ENCODE measurements at regions not wholly inside any gene's neighbourhood (a gene's known extent, or its start where the extent isn't known, plus 50 kb on each side); places are given as distances from the start of the nearest gene placed in this dataset.

DNA sequence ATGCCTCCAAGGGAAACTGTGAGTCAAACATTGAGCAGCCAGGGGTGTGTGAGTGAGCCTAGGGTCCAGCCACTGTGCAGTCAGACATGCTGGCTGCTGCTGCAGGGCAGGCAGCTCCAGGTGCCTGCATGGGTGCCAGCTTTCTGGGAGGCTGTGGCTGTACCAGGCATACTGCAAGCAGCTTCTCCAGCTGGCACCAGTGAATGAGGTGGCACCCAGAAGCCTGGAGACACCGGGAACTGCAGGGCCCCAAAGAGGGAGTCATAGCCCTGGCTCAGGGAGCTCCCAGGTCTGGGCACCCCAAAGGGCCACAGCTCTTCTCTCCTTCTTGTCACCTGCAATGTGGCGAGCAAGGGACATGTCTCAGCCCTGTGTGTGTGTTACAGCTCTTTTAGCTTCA is 283.2 kb downstream of the RPRM start:
- Histone ChIP-seq H3K36me3 (ENCODE audit: low read length) (no peaks in the 10 kb centered on the region), H2AFZ (ENCODE audit: low read depth, low read length, severe bottlenecking) (no peak overlapping the region), H3K4me3 (ENCODE audit: insufficient read depth, low read length, poor library complexity, severe bottlenecking) (no peak overlapping the region), H4K20me1 (ENCODE audit: low read depth, low read length) (no peaks in the 10 kb centered on the region), H3F3A (ENCODE audit: insufficient read depth) (no peaks in the 10 kb centered on the region), H3K9me2 (replicated peaks; ENCODE audit: insufficient read depth, low read length) (no peaks in the 10 kb centered on the region), H3K79me2 (ENCODE audit: insufficient read depth, low read length) (no peaks in the 10 kb centered on the region), H3K27me3 (ENCODE audit: low read length) (no peaks in the 10 kb centered on the region), H3K4me2 (ENCODE audit: low read depth, low read length, poor library complexity, severe bottlenecking) (no peak overlapping the region), H3K27ac (ENCODE audit: low read depth, low read length) (no peak overlapping the region), H3K9ac (ENCODE audit: low read length) (no peak overlapping the region), H3K9me3 (ENCODE audit: insufficient read depth, low read length) (no peaks in the 10 kb centered on the region)
- TF ChIP-seq EZH2phosphoT487 (conservative IDR thresholded peaks at IDR 0.05; ENCODE audit: low read length) = no peak
- TF ChIP-seq, protein P1, sequence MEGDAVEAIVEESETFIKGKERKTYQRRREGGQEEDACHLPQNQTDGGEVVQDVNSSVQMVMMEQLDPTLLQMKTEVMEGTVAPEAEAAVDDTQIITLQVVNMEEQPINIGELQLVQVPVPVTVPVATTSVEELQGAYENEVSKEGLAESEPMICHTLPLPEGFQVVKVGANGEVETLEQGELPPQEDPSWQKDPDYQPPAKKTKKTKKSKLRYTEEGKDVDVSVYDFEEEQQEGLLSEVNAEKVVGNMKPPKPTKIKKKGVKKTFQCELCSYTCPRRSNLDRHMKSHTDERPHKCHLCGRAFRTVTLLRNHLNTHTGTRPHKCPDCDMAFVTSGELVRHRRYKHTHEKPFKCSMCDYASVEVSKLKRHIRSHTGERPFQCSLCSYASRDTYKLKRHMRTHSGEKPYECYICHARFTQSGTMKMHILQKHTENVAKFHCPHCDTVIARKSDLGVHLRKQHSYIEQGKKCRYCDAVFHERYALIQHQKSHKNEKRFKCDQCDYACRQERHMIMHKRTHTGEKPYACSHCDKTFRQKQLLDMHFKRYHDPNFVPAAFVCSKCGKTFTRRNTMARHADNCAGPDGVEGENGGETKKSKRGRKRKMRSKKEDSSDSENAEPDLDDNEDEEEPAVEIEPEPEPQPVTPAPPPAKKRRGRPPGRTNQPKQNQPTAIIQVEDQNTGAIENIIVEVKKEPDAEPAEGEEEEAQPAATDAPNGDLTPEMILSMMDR (IDR thresholded peaks at IDR 0.05; ENCODE audit: insufficient read depth, low read length, poor library complexity, severe bottlenecking) = no peak

GRCh38 chr2:153189091-153189888 is 289.3 kb downstream of the RPRM start:
- no peak overlapping the region for H3K27ac ChIP-seq (ENCODE audit: low read depth, low read length)
- no peaks in the 10 kb centered on the region for H4K20me1 ChIP-seq (ENCODE audit: low read depth, low read length)
- H3K4me3 ChIP-seq (ENCODE audit: insufficient read depth, low read length, poor library complexity, severe bottlenecking) = no peak overlapping the region
- no peak overlapping the region for H2AFZ ChIP-seq (ENCODE audit: low read depth, low read length, severe bottlenecking)
- H3F3A ChIP-seq (ENCODE audit: insufficient read depth) = no peaks in the 10 kb centered on the region
- no peaks in the 10 kb centered on the region for H3K9me3 ChIP-seq (ENCODE audit: insufficient read depth, low read length)
- TF ChIP-seq EZH2phosphoT487 (conservative IDR thresholded peaks at IDR 0.05; ENCODE audit: low read length) = no peak
- TF ChIP-seq, protein P1 (IDR thresholded peaks at IDR 0.05; ENCODE audit: insufficient read depth, low read length, poor library complexity, severe bottlenecking) = no peak
- H3K27me3 ChIP-seq (ENCODE audit: low read length) = no peaks in the 10 kb centered on the region
- no peak overlapping the region for H3K4me2 ChIP-seq (ENCODE audit: low read depth, low read length, poor library complexity, severe bottlenecking)
- no peaks in the 10 kb centered on the region for H3K36me3 ChIP-seq (ENCODE audit: low read length)
- no peak overlapping the region for H3K9ac ChIP-seq (ENCODE audit: low read length)
- no peaks in the 10 kb centered on the region for H3K9me2 ChIP-seq (replicated peaks; ENCODE audit: insufficient read depth, low read length)
- no peaks in the 10 kb centered on the region for H3K79me2 ChIP-seq (ENCODE audit: insufficient read depth, low read length)

DNA sequence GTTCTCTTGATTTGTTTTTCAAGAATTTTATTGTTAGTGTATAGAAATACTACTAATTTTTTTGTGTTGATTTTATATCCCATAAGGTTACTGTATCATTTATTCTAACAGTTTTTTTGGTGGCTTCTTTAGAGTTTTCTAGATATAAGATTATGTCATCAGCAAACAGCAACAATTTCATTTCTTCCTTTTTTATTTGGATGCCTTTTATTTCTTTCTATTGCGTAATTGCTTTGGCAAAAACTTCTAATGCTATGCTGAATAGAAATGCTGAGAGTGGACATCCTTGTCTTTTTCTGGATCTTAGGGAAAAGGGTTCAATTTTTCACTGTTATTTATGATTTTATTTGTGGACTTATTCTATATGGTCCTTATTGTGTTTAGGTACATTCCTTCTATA is 298.8 kb downstream of the RPRM start:
- no peak overlapping the region for H3K4me2 ChIP-seq (ENCODE audit: low read depth, low read length, poor library complexity, severe bottlenecking)
- no peaks in the 10 kb centered on the region for H3K9me2 ChIP-seq (replicated peaks; ENCODE audit: insufficient read depth, low read length)
- H3K36me3 ChIP-seq (ENCODE audit: low read length) = no peaks in the 10 kb centered on the region
- no peaks in the 10 kb centered on the region for H3K27me3 ChIP-seq (ENCODE audit: low read length)
- TF ChIP-seq, protein P1 (IDR thresholded peaks at IDR 0.05; ENCODE audit: insufficient read depth, low read length, poor library complexity, severe bottlenecking) = no peak
- H4K20me1 ChIP-seq (ENCODE audit: low read depth, low read length) = no peaks in the 10 kb centered on the region
- no peak overlapping the region for H3K4me3 ChIP-seq (ENCODE audit: insufficient read depth, low read length, poor library complexity, severe bottlenecking)
- no peaks in the 10 kb centered on the region for H3F3A ChIP-seq (ENCODE audit: insufficient read depth)
- H3K79me2 ChIP-seq (ENCODE audit: insufficient read depth, low read length) = no peaks in the 10 kb centered on the region
- no peaks in the 10 kb centered on the region for H3K9me3 ChIP-seq (ENCODE audit: insufficient read depth, low read length)
- H3K27ac ChIP-seq (ENCODE audit: low read depth, low read length) = no peak overlapping the region
- no peak overlapping the region for H3K9ac ChIP-seq (ENCODE audit: low read length)
- H2AFZ ChIP-seq (ENCODE audit: low read depth, low read length, severe bottlenecking) = no peak overlapping the region

Data from SU-DHL-6 (cell line).